H1 (cell line): ENCODE measurements at regions not wholly inside any gene's neighbourhood (a gene's known extent, or its start where the extent isn't known, plus 50 kb on each side); places are given as distances from the start of the nearest gene placed in this dataset.

Experiments used
- CREB1 ChIP-seq: IDR thresholded peaks from 2 replicates; pipeline ENCODE4 v1.6.1; 2012; ENCODE audit warnings: inconsistent platforms
- EGR1 ChIP-seq: IDR thresholded peaks from 2 replicates; pipeline ENCODE4 v1.6.1; 2011; ENCODE audit warnings: low read depth, low read length, borderline replicate concordance
- EP300 ChIP-seq, 2 experiments: IDR thresholded peaks; 1 replicate in 1 of 2; 2 replicates in 1 of 2; pipeline ENCODE4 v1.6.1; 2011 to 2012; ENCODE audit warnings: low read depth in 2 of 2, low read length in 2 of 2, mild to moderate bottlenecking in 2 of 2, borderline replicate concordance in 1 of 2, inconsistent platforms in 1 of 2, moderate library complexity in 1 of 2
- JUND ChIP-seq: IDR thresholded peaks from 2 replicates; pipeline ENCODE4 v1.6.1; 2011; ENCODE audit warnings: mild to moderate bottlenecking, improper control_type of control experiment, low read length
- POLR2A ChIP-seq, 2 experiments: IDR thresholded peaks; 1 replicate in 1 of 2; 2 replicates in 1 of 2; pipeline ENCODE4 v1.6.1; 2011; ENCODE audit warnings: low read depth in 2 of 2, low read length in 2 of 2, mild to moderate bottlenecking in 2 of 2; ENCODE audit errors: control extremely low read depth in 1 of 2
- POLR2AphosphoS5 ChIP-seq: IDR thresholded peaks from 2 replicates; pipeline ENCODE4 v1.6.1; 2011; ENCODE audit warnings: low read depth, low read length
- SAP30 ChIP-seq: fragments of 300-600 bp; sonication (generic); IDR thresholded peaks from 2 replicates; pipeline ENCODE4 v1.7.1; 2012; ENCODE audit warnings: low read length, moderate library complexity, mild to moderate bottlenecking, inconsistent platforms; ENCODE audit not compliant: insufficient read depth, insufficient replicate concordance
- TF ChIP-seq, protein P1 (sequence below): IDR thresholded peaks from 2 replicates; pipeline ENCODE4 v1.6.1; 2012; ENCODE audit warnings: inconsistent platforms
- TF ChIP-seq, protein P2 (sequence below): IDR thresholded peaks from 2 replicates; pipeline ENCODE4 v1.6.1; 2012; ENCODE audit warnings: low read length, inconsistent platforms
- TF ChIP-seq, protein P3 (sequence below), 3 experiments: IDR thresholded peaks; 1 replicate in 2 of 3; 2 replicates in 1 of 3; pipeline versions ENCODE4 v1.5.1 to v1.6.1; 2011; ENCODE audit warnings: low read length in 3 of 3, mild to moderate bottlenecking in 3 of 3, inconsistent platforms in 2 of 3, low read depth in 1 of 3, moderate library complexity in 1 of 3; ENCODE audit not compliant: insufficient read depth in 1 of 3; ENCODE audit errors: control extremely low read depth in 1 of 3

DNA sequence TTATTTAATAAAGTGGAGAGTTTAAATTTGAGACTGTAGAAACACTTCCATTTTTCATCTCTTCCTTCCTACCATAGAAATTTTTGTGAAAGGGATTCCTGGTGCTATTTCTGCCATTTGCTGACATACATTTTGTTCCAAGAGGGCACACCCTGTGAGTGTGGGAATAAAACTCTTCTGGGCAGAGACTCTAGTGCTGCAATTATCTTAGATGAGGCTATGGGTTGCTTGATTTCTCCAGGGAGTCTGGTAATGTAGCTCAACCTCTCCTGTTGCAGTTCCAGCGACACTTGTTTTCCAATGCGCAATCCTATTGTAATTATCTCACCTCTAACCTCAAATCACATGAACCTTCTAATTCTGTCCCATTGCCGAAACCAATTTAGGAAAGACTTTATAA is 60.1 kb upstream of the ZSWIM2 start:
- TF ChIP-seq, protein P1, sequence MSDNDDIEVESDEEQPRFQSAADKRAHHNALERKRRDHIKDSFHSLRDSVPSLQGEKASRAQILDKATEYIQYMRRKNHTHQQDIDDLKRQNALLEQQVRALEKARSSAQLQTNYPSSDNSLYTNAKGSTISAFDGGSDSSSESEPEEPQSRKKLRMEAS: no peak
- TF ChIP-seq POLR2A (IDR thresholded peaks at IDR 0.05; ENCODE audit: control extremely low read depth in 1 of 2, low read depth in 2 of 2, low read length in 2 of 2) (no peak), CREB1 (no peak), SAP30 (no peak), POLR2AphosphoS5 (no peak), EP300 (IDR thresholded peaks at IDR 0.05; ENCODE audit: borderline replicate concordance in 1 of 2, low read depth in 2 of 2, low read length in 2 of 2) (no peak), EGR1 (no peak), JUND (no peak)
- TF ChIP-seq, protein P2, sequence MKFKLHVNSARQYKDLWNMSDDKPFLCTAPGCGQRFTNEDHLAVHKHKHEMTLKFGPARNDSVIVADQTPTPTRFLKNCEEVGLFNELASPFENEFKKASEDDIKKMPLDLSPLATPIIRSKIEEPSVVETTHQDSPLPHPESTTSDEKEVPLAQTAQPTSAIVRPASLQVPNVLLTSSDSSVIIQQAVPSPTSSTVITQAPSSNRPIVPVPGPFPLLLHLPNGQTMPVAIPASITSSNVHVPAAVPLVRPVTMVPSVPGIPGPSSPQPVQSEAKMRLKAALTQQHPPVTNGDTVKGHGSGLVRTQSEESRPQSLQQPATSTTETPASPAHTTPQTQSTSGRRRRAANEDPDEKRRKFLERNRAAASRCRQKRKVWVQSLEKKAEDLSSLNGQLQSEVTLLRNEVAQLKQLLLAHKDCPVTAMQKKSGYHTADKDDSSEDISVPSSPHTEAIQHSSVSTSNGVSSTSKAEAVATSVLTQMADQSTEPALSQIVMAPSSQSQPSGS: no peak
- TF ChIP-seq, protein P3, sequence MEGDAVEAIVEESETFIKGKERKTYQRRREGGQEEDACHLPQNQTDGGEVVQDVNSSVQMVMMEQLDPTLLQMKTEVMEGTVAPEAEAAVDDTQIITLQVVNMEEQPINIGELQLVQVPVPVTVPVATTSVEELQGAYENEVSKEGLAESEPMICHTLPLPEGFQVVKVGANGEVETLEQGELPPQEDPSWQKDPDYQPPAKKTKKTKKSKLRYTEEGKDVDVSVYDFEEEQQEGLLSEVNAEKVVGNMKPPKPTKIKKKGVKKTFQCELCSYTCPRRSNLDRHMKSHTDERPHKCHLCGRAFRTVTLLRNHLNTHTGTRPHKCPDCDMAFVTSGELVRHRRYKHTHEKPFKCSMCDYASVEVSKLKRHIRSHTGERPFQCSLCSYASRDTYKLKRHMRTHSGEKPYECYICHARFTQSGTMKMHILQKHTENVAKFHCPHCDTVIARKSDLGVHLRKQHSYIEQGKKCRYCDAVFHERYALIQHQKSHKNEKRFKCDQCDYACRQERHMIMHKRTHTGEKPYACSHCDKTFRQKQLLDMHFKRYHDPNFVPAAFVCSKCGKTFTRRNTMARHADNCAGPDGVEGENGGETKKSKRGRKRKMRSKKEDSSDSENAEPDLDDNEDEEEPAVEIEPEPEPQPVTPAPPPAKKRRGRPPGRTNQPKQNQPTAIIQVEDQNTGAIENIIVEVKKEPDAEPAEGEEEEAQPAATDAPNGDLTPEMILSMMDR (IDR thresholded peaks at IDR 0.05; ENCODE audit: control extremely low read depth in 1 of 3, insufficient read depth in 1 of 3, low read depth in 1 of 3, low read length in 3 of 3): no peak
